Heart left ventricle (tissue), 16 donors: ENCODE measurements at regions not wholly inside any gene's neighbourhood (a gene's known extent, or its start where the extent isn't known, plus 50 kb on each side); places are given as distances from the start of the nearest gene placed in this dataset.
"Not testable (repeated sequence)": the region's sequence is repeated elsewhere in the genome, so short reads cannot be mapped to it uniquely, and the experiment has no call there.

Experiments
- ATAC-seq, 4 donors: fragments of 200-7000 bp; cut with Tn5 transposase; one replicate each; pipeline ENCODE4 v1.9.1; 2020 to 2022; ENCODE audit warnings: moderate library complexity in 4 of 4, mild to moderate bottlenecking in 3 of 4, moderate number of reproducible peaks in 1 of 4
- DNase-seq, 5 donors: peaks; one replicate each; pipeline ENCODE4 v3.0.0-alpha.2; 2020
- H3K27ac ChIP-seq, 12 donors: fragments of 200-600 bp; sonication (generic) in 4 of 12; one replicate each; pipeline versions ENCODE4 v1.5.0 to v1.8.0; 2016 to 2022; ENCODE audit warnings: mild to moderate bottlenecking in 2 of 12
- H3K27me3 ChIP-seq, 9 donors: fragments of 200-600 bp; sonication (generic) in 2 of 9; one replicate each; pipeline versions ENCODE4 v1.5.1 to v1.8.0; 2016 to 2022; ENCODE audit warnings: mild to moderate bottlenecking in 3 of 9
- H3K36me3 ChIP-seq, 9 donors: fragments of 200-600 bp; sonication (generic) in 2 of 9; one replicate each; pipeline versions ENCODE4 v1.5.0 to v1.8.0; 2018 to 2022; ENCODE audit warnings: mild to moderate bottlenecking in 2 of 9
- H3K4me1 ChIP-seq, 12 donors: fragments of 200-600 bp; sonication (generic) in 4 of 12; one replicate each; pipeline versions ENCODE4 v1.5.0 to v1.8.0; 2016 to 2022; ENCODE audit warnings: mild to moderate bottlenecking in 3 of 12
- H3K4me3 ChIP-seq, 12 donors: fragments of 200-600 bp; sonication (generic) in 4 of 12; one replicate each; pipeline versions ENCODE4 v1.5.0 to v1.8.0; 2017 to 2022; ENCODE audit warnings: mild to moderate bottlenecking in 9 of 12, moderate library complexity in 4 of 12
- H3K9me3 ChIP-seq, 12 donors: fragments of 200-600 bp; sonication (generic) in 4 of 12; one replicate each; pipeline versions ENCODE4 v1.5.0 to v1.8.0; 2016 to 2022; ENCODE audit warnings: mild to moderate bottlenecking in 1 of 12
- POLR2A ChIP-seq, 2 donors: fragments of 450-650 bp; IDR thresholded peaks; one replicate each; pipeline ENCODE4 v1.6.1; 2017; ENCODE audit warnings: antibody characterized with exemption in 2 of 2, mild to moderate bottlenecking in 2 of 2, moderate library complexity in 2 of 2
- WGBS, 4 donors: extraction: QIAGEN DNeasy Blood & Tissue Kit in 2 of 4; methylation state at CpG; one replicate each; pipeline versions ENCODE4 v1.1.5 to v1.1.7; 2013 to 2018; 5-methylcytosine and 5-hydroxymethylcytosine counted together
- intact Hi-C, 10 donors: fragments of 100-400 bp; cut with DNase I; formaldehyde crosslinking; loops; one replicate each; pipeline versions ENCODE4 v1.11.1 to v1.14.2; 2022
- TF ChIP-seq, protein P1 (sequence below), 12 donors: fragments of 200-600 bp; sonication (generic) in 4 of 12; IDR thresholded peaks; one replicate each; pipeline versions ENCODE4 v1.5.0 to v1.8.0; 2018 to 2022; ENCODE audit warnings: antibody characterized with exemption in 12 of 12, mild to moderate bottlenecking in 5 of 12
- donor health status: ischemic (EF 13 %, LVEDD 7.1; RV severe dilation, severe dysfunction).
- donor health status: healthy with polysubstance abuse.
- donor health status: DM: no; HTN: yes; CAD: no.
- donor health status: DM: no; HTN: no; CAD: no.
- donor health status: ischemic (EF 25% LVEDD 6.9; RV normal size, moderate dysfunction).
- donor health status: ischemic (EF 25% LVEDD 5.7; RV mildly dilated, moderate dysfunction).
- donor health status: healthy.
- donor health status: DM: yes; HTN: yes; CAD: no.
- donor health status: ischemic (EF 35%, LVEDD 5.7; RV mildly dilated, moderate dysfunction).
- donor health status: nonischemic (EF 11% LVEDD 7.7; RV severe dilation, severe dysfunction).
- donor health status: DM: yes; HTN: yes; CAD: no.
- donor health status: PGD.
- donor health status: ischemic (EF 29% LVEDD 5.4; RV normal size, mild dysfunction).
- donor health status: nonischemic (EF 23%, LVEDD 6.1; RV moderate dilation, normal function).

DNA sequence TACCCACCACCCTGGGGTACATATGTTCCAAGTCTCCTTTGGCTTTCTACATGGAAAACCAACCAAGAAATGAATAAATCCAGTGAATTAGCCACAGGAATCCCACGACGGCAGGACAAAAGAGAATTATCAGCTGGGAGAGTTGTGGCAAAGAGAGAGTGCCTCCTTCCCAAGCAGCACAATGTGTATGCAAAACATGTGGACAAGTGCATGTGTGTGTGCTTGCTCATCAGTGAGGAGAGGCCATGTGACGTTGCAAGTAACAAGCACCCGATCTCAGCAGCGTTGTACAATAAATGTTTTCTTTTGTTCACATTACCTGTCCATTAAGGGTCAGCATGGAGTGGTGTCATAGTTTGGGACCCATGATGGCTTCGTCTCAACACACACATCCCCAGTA, 50.0 kb upstream of the EMX2 start:
- 57 to 63% (median 62%) methylated on average over 5 to 6 of the region's 6 CpGs for WGBS, 4 donors

DNA sequence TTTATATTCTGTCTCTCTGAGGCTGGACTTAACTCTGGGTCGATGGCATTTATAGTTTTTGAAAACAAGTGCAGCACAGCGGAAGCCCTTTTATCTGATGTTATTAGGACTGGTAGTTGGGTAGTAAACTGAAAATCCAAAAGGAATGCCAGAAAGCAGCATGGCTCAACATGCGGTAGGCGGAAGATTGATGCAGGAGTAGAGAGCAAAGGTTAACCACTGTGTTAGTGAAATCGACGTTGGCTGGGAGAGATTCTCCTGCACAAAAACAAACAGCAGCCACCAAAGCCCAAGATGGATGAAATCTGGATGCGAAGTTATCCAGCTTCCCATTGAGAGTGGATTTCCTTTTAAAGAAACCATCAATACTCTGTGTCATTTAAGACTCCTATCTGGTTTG, 54.5 kb upstream of the EMX2 start:
- DNase-seq (no peak), ATAC-seq (no peak)
- 76 to 81% (median 78%) methylated on average over 7 of the region's 7 CpGs for WGBS, 4 donors
- no peak overlapping the region for H3K4me3 ChIP-seq
- no peaks in the 10 kb centered on the region for H3K36me3 ChIP-seq
- H3K4me1 ChIP-seq: no peaks in the 10 kb centered on the region
- intact Hi-C loops: no loop called here
- H3K27ac ChIP-seq: no peak overlapping the region
- no peaks in the 10 kb centered on the region for H3K9me3 ChIP-seq
- H3K27me3 ChIP-seq: peaks cover 0 to 35% (median 5%) of the 10 kb centered on the region in 9 donors
- TF ChIP-seq, protein P1, sequence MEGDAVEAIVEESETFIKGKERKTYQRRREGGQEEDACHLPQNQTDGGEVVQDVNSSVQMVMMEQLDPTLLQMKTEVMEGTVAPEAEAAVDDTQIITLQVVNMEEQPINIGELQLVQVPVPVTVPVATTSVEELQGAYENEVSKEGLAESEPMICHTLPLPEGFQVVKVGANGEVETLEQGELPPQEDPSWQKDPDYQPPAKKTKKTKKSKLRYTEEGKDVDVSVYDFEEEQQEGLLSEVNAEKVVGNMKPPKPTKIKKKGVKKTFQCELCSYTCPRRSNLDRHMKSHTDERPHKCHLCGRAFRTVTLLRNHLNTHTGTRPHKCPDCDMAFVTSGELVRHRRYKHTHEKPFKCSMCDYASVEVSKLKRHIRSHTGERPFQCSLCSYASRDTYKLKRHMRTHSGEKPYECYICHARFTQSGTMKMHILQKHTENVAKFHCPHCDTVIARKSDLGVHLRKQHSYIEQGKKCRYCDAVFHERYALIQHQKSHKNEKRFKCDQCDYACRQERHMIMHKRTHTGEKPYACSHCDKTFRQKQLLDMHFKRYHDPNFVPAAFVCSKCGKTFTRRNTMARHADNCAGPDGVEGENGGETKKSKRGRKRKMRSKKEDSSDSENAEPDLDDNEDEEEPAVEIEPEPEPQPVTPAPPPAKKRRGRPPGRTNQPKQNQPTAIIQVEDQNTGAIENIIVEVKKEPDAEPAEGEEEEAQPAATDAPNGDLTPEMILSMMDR (IDR thresholded peaks at IDR 0.05): no peak
- TF ChIP-seq POLR2A (IDR thresholded peaks at IDR 0.05): no peak

More for the DNA sequence above, 50.0 kb upstream of the EMX2 start:
- peaks cover 0 to 55% (median 11%) of the 10 kb centered on the region in 9 donors for H3K27me3 ChIP-seq
- ATAC-seq: no peak
- no peak overlapping the region for H3K27ac ChIP-seq
- H3K36me3 ChIP-seq: no peaks in the 10 kb centered on the region
- no peak for TF ChIP-seq POLR2A (IDR thresholded peaks at IDR 0.05)
- TF ChIP-seq, protein P1 (IDR thresholded peaks at IDR 0.05): no peak
- no peaks in the 10 kb centered on the region for H3K9me3 ChIP-seq
- no peak overlapping the region for H3K4me3 ChIP-seq
- intact Hi-C loops: loop anchor here in 5 of 10 donors (10.0 kb wide), 4 partner anchors 932 to 1052 kb away; no protein-coding TSS in a partner anchor
- peaks cover 0 to 3% (median 0%) of the 10 kb centered on the region in 12 donors for H3K4me1 ChIP-seq
- no peak for DNase-seq

DNA sequence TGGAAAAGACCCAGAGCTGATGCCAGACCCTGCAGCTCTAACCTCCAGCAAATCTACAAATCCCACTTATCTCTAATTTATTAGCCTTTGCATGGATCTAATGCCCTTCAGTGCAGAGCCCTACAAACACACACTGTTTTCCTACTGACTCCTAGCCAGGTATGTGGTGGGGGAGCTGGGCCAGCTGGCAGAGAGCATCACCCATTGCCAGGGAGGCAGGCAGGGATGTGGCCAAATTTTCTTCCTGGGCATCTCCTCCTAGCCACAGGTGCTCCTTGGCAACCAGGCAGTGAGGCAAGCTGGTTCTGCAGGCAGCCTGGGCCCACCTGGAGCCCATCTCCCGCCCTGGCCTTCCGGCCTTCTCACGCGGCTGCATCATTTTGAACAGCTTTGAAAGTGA, 55.9 kb upstream of the EMX2 start:
- no peaks in the 10 kb centered on the region for H3K4me1 ChIP-seq
- H3K27me3 ChIP-seq: peaks cover 0 to 33% (median 5%) of the 10 kb centered on the region in 9 donors
- DNase-seq (no peak), ATAC-seq (no peak)
- no peaks in the 10 kb centered on the region for H3K36me3 ChIP-seq
- no peaks in the 10 kb centered on the region for H3K9me3 ChIP-seq
- no peak overlapping the region for H3K27ac ChIP-seq
- intact Hi-C loops: no loop called here
- no peak overlapping the region for H3K4me3 ChIP-seq
- TF ChIP-seq, protein P1 (IDR thresholded peaks at IDR 0.05): no peak
- TF ChIP-seq POLR2A (IDR thresholded peaks at IDR 0.05): no peak
- 90 to 100% (median 93%) methylated on average over 4 of the region's 4 CpGs for WGBS, 4 donors

DNA sequence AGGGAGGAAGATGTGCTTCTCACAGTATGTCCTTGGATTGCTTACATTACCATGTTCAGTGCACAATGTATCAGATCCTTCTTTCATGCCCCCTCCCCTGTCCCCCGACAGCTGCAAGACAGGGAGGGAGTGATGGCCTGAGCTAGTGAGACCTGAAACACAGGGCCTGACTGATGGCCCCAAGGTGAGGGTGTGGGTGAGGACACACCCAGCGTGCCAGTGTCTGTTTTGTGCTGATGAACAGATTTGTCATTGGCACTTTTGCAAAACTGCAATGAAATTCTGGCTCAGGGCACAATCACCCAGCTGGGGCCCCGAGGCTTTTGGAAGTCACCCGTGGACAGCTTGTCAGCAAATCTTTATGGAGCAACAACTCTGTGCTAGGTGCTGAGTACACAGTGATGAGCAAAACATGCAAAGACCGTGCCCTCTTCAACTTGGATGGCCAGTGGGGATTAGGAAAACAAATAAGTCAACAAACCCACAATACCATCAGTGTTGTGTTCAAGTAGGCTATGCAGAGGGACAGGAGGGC, 59.4 kb upstream of the EMX2 start:
- TF ChIP-seq POLR2A (IDR thresholded peaks at IDR 0.05): no peak
- TF ChIP-seq, protein P1 (IDR thresholded peaks at IDR 0.05): no peak
- DNase-seq: no peak
- H3K9me3 ChIP-seq: no peaks in the 10 kb centered on the region
- no peaks in the 10 kb centered on the region for H3K36me3 ChIP-seq
- ATAC-seq: no peak
- 73 to 78% (median 75%) methylated on average over 5 of the region's 5 CpGs for WGBS, 4 donors
- no peaks in the 10 kb centered on the region for H3K4me1 ChIP-seq
- intact Hi-C loops: no loop called here
- peaks cover 0 to 19% (median 0%) of the 10 kb centered on the region in 9 donors for H3K27me3 ChIP-seq
- H3K4me3 ChIP-seq: no peak overlapping the region
- H3K27ac ChIP-seq: no peak overlapping the region

DNA sequence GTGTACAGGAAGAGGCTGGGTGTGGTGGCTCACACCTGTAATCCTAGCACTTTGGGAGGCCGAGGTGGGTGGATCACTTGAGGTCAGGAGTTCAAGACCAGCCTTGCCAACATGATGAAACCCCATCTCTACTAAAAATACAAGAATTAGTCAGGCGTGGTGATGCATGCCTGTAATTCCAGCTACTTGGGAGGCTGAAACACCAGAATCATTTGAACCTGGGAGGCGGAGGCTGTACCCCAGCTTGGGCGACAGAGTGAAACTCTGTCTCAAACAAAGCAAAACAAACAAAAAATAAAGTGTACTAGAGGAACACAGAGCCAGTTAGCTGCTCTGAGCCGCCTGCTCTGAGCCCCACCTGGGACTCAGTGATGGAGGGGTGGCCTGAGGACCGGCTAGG, 61.5 kb upstream of the EMX2 start:
- peaks cover 0 to 19% (median 0%) of the 10 kb centered on the region in 9 donors for H3K27me3 ChIP-seq
- ATAC-seq, intact Hi-C loops, H3K4me3 ChIP-seq, H3K27ac ChIP-seq, H3K36me3 ChIP-seq, H3K4me1 ChIP-seq, DNase-seq, H3K9me3 ChIP-seq: not testable (repeated sequence)
- 78 to 90% (median 86%) methylated on average over 6 of the region's 6 CpGs for WGBS, 4 donors
